Ascending aorta (tissue), 2 donors: ENCODE measurements at regions not wholly inside any gene's neighbourhood (a gene's known extent, or its start where the extent isn't known, plus 50 kb on each side); places are given as distances from the start of the nearest gene placed in this dataset.

Experiments
- DNase-seq, 2 donors: peaks; one replicate each; pipeline ENCODE4 v3.0.0-alpha.2; 2019; ENCODE audit warnings: low spot score in 2 of 2
- H3K27ac ChIP-seq, 2 donors: fragments of 200-600 bp; sonication (generic); one replicate each; pipeline ENCODE4 v1.5.1; 2016 to 2017; ENCODE audit warnings: mild to moderate bottlenecking in 1 of 2
- H3K27me3 ChIP-seq: fragments of 200-600 bp; sonication (generic); one replicate; pipeline ENCODE4 v1.5.1; 2017
- H3K36me3 ChIP-seq, 2 donors: fragments of 200-600 bp; sonication (generic); one replicate each; pipeline ENCODE4 v1.5.1; 2016
- H3K4me1 ChIP-seq, 2 donors: fragments of 200-600 bp; sonication (generic); one replicate each; pipeline ENCODE4 v1.5.1; 2016 to 2017; ENCODE audit warnings: mild to moderate bottlenecking in 1 of 2
- H3K4me3 ChIP-seq, 2 donors: fragments of 200-600 bp; sonication (generic); one replicate each; pipeline ENCODE4 v1.5.1; 2016 to 2017; ENCODE audit warnings: mild to moderate bottlenecking in 1 of 2
- H3K9me3 ChIP-seq, 2 donors: fragments of 200-600 bp; sonication (generic); one replicate each; pipeline ENCODE4 v1.5.1; 2016
- intact Hi-C: fragments of 100-400 bp; cut with DNase I; formaldehyde crosslinking; loops from one replicate; pipeline ENCODE4 v1.15.1; 2023
- TF ChIP-seq, protein P1 (sequence below), 3 experiments: fragments of 200-600 bp in 2 of 3; fragments of 450-650 bp in 1 of 3; sonication (generic) in 2 of 3; IDR thresholded peaks; one replicate each; pipeline ENCODE4 v1.5.1; 2016 to 2019; ENCODE audit warnings: antibody characterized with exemption in 3 of 3, mild to moderate bottlenecking in 1 of 3, moderate library complexity in 1 of 3

DNA sequence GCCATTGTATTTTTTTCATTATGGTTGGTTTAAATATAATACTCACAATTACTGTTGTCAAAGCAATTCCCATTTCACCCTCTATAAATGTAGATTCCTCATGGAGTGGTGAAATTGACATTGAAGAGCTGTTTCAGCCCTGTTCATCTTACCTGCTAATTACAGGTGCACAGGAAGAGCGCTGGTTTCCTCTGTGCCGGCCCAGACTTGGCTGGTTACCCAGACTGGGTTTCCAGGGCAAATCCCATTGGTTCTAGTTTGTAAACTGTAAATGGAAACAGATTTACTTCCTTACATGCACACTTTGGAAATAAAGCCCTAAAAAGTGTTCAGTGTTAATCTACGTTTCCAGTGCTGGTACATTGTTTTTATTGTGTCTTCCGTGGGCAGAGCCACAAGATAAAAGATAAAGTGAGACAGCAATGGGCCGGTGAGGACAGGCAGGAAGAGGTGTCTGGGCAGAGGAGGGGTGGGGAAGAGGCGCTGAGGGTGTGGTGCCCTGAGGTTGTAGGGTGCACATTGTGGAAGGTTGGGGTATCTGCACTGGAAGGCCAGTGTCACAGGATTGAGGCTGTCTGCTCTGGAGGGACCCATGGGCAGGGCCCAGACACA, 71.6 kb upstream of the ZPBP start:
- Histone ChIP-seq H3K4me3 (no peak overlapping the region), H3K27ac (no peak overlapping the region), H3K36me3 (no peaks in the 10 kb centered on the region), H3K27me3 (no peaks in the 10 kb centered on the region), H3K9me3 (no peaks in the 10 kb centered on the region), H3K4me1 (no peaks in the 10 kb centered on the region)
- TF ChIP-seq, protein P1, sequence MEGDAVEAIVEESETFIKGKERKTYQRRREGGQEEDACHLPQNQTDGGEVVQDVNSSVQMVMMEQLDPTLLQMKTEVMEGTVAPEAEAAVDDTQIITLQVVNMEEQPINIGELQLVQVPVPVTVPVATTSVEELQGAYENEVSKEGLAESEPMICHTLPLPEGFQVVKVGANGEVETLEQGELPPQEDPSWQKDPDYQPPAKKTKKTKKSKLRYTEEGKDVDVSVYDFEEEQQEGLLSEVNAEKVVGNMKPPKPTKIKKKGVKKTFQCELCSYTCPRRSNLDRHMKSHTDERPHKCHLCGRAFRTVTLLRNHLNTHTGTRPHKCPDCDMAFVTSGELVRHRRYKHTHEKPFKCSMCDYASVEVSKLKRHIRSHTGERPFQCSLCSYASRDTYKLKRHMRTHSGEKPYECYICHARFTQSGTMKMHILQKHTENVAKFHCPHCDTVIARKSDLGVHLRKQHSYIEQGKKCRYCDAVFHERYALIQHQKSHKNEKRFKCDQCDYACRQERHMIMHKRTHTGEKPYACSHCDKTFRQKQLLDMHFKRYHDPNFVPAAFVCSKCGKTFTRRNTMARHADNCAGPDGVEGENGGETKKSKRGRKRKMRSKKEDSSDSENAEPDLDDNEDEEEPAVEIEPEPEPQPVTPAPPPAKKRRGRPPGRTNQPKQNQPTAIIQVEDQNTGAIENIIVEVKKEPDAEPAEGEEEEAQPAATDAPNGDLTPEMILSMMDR (IDR thresholded peaks at IDR 0.05), result no peak
- intact Hi-C loops, result no loop called here
- DNase-seq, result no peak

DNA sequence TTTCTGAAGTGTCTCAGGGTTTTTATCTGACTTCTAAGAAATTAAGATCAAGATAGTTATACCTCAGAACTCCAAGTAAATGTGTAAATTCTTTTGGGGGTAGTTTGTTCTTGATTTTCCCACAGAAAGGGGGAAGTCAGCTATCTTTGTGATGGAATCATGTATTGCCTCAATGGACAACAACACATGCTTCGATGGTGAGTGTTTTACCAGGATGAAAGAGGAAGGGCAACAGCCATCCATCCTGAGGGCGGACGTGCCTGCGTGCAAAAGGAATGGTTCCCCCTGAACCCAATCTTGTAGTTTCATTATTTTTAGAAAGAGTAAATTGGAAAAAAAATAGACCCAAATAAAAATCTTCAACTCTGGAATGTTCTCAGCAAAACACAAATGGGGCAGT, 67.2 kb upstream of the ZPBP start:
- intact Hi-C loops, result no loop called here
- H3K4me3 ChIP-seq, result no peak overlapping the region
- no peaks in the 10 kb centered on the region for H3K36me3 ChIP-seq
- TF ChIP-seq, protein P1 (IDR thresholded peaks at IDR 0.05), result no peak
- H3K27me3 ChIP-seq, result no peaks in the 10 kb centered on the region
- H3K27ac ChIP-seq, result no peak overlapping the region
- DNase-seq, result no peak
- no peaks in the 10 kb centered on the region for H3K4me1 ChIP-seq
- no peaks in the 10 kb centered on the region for H3K9me3 ChIP-seq

DNA sequence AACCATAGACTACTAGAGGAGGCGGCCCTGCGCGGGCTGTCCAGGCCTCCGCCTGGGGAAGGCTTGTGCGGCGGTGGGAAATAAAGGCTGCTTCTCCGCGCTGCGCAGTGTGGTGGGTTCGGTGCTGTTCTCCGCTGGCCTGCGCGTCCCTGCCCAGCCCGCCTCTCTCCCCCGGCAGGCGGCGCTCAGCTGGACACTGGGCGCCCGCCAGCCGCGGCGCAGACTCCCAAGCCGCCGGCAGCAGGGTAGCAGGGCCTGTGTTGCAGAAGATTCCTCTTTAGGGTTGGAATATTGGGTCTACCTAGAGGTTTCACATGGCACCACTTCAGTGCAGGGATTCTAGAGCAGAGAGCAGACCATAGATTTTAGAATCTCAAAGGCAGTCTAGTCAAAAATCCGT, 66.1 kb upstream of the ZPBP start:
- DNase-seq, result no peak
- Histone ChIP-seq H3K27me3 (no peaks in the 10 kb centered on the region), H3K4me1 (no peaks in the 10 kb centered on the region), H3K9me3 (no peaks in the 10 kb centered on the region), H3K36me3 (no peaks in the 10 kb centered on the region), H3K27ac (no peak overlapping the region), H3K4me3 (no peak overlapping the region)
- intact Hi-C loops, result no loop called here
- TF ChIP-seq, protein P1 (IDR thresholded peaks at IDR 0.05), result no peak

DNA sequence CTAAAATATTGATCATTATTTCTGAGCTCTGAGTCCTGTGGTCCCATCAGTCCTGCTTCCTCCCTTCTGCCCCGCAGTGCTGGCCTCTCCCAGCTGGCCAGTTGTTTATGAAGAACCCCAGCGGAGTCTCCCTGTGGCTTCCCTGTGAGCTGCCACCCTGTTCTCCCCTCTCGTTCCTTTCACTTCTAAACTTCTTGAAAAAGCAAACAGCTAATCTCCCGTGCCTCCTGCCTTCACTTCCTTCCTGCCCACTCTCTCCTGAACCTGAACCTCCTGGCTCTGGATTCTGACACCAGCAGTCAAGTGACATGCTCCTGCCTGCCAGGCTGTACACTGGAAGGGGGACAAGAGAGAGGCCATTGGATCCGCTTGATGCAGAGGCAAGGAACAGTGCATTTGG, 63.7 kb upstream of the ZPBP start:
- Histone ChIP-seq H3K4me3 (no peak overlapping the region), H3K36me3 (no peaks in the 10 kb centered on the region), H3K27ac (no peak overlapping the region), H3K27me3 (no peaks in the 10 kb centered on the region), H3K9me3 (no peaks in the 10 kb centered on the region), H3K4me1 (no peaks in the 10 kb centered on the region)
- no peak for DNase-seq
- intact Hi-C loops, result no loop called here
- TF ChIP-seq, protein P1 (IDR thresholded peaks at IDR 0.05), result no peak

DNA sequence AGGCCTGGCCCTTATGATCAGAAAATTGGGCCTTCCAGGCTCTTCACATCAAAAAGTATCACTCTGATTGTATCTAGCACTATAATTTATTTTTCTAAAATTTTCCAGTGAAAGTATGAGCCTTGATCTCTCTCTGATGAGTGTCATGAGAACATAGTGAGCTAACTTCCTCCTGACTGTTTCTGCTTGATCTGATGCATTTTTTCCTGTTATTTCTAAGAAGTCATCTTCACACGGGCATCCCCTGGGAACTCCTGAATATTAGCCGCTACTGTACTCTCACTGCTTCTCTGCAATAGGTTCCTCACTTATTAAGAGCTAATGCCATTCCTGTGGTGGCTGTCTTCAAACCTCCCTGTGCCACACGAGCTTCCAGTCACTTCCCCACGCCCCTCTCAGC, 63.1 kb upstream of the ZPBP start:
- Histone ChIP-seq H3K36me3 (no peaks in the 10 kb centered on the region), H3K4me3 (no peak overlapping the region), H3K4me1 (no peaks in the 10 kb centered on the region), H3K27me3 (no peaks in the 10 kb centered on the region), H3K9me3 (no peaks in the 10 kb centered on the region), H3K27ac (no peak overlapping the region)
- no peak for DNase-seq
- TF ChIP-seq, protein P1 (IDR thresholded peaks at IDR 0.05), result no peak
- intact Hi-C loops, result no loop called here

DNA sequence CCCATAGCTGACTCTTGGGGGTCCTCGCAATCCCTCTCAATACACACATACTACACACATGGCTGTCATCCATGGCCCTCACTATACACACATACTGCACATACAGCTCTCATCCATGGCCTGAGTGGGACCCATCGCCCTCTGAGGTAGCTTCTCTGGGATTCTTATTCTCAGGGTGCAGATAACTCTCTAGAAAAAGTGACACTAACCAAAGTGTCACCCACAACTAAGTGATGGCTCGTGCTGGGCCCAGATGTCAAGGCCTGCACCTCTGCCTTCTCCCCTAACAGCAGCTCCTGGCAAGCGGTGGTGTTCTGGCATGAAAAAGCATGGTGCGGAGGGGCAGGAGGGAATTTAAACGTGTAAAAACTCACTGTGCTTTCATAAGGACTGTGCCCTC, 62.7 kb upstream of the ZPBP start:
- H3K4me1 ChIP-seq, result no peaks in the 10 kb centered on the region
- H3K9me3 ChIP-seq, result no peaks in the 10 kb centered on the region
- TF ChIP-seq, protein P1 (IDR thresholded peaks at IDR 0.05), result no peak
- H3K27me3 ChIP-seq, result no peaks in the 10 kb centered on the region
- no peak for DNase-seq
- no peak overlapping the region for H3K27ac ChIP-seq
- no peak overlapping the region for H3K4me3 ChIP-seq
- H3K36me3 ChIP-seq, result no peaks in the 10 kb centered on the region
- intact Hi-C loops, result no loop called here
